IPS-15b (cell line): ENCODE measurements at regions not wholly inside any gene's neighbourhood (a gene's known extent, or its start where the extent isn't known, plus 50 kb on each side); places are given as distances from the start of the nearest gene placed in this dataset.

Experiments
- H3K27me3 ChIP-seq: one replicate; pipeline ENCODE4 v1.6.1; 2013; ENCODE audit warnings: low read length; ENCODE audit not compliant: control insufficient read depth, insufficient read depth
- H3K36me3 ChIP-seq: one replicate; pipeline ENCODE4 v1.6.1; 2013; ENCODE audit warnings: low read length; ENCODE audit not compliant: control insufficient read depth, insufficient read depth
- H3K4me1 ChIP-seq: one replicate; pipeline ENCODE4 v1.6.1; 2013; ENCODE audit warnings: mild to moderate bottlenecking, low read length; ENCODE audit not compliant: control insufficient read depth, insufficient read depth
- H3K4me3 ChIP-seq: one replicate; pipeline ENCODE4 v1.5.1; 2013; ENCODE audit warnings: low read depth, low read length
- H3K9ac ChIP-seq: one replicate; pipeline ENCODE4 v1.6.1; 2013; ENCODE audit warnings: low read depth, mild to moderate bottlenecking, low read length
- H3K9me3 ChIP-seq: one replicate; pipeline ENCODE4 v1.6.1; 2013; ENCODE audit warnings: mild to moderate bottlenecking, low read length; ENCODE audit not compliant: control insufficient read depth, insufficient read depth

DNA sequence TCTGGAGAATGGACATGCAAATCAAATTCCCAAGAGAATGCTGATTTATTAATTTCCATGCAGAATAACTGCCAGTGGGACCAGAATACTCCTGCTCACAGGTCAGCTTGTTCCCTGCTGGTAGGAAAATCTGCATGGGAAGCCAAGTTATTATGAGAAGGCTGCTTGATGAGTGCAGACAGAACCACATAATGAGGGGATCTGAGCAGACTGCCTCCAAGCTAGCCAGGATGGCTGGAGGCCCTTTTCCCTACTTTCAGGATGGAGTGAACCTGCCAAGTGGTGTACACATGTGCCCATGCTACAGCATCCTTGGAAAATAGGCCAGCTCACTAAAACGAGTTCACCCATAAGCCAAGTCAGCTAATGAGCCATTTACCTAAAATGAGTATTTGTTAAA is 55.2 kb upstream of the ZBED5 start:
- Histone ChIP-seq H3K4me1 (peaks cover 4% of the 10 kb centered on the region), H3K36me3 (no peaks in the 10 kb centered on the region), H3K9me3 (peaks cover 4% of the 10 kb centered on the region), H3K9ac (no peak overlapping the region), H3K4me3 (no peak overlapping the region), H3K27me3 (no peaks in the 10 kb centered on the region)

DNA sequence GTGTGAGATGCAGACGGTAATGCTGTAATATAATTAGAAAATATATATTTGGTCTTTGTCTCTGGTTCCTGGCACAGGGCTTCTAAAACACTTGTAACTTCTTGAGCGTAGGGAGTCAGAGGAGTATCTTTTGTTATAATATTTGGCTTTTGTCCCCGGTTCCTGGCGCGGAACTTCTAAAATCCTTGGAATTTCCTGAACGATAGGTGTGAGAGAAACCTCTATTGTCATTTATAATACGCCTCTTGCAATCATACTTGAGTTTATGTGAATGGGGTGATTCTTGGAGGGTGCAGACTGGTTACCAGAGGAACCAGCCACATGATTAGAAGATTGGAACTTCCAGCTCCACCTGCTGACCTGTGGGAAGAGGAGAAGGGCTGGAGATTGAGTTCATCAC is 54.1 kb upstream of the ZBED5 start:
- no peaks in the 10 kb centered on the region for H3K9me3 ChIP-seq
- H3K36me3 ChIP-seq, result no peaks in the 10 kb centered on the region
- peaks cover 4% of the 10 kb centered on the region for H3K4me1 ChIP-seq
- H3K9ac ChIP-seq, result no peak overlapping the region
- no peak overlapping the region for H3K4me3 ChIP-seq
- no peaks in the 10 kb centered on the region for H3K27me3 ChIP-seq

DNA sequence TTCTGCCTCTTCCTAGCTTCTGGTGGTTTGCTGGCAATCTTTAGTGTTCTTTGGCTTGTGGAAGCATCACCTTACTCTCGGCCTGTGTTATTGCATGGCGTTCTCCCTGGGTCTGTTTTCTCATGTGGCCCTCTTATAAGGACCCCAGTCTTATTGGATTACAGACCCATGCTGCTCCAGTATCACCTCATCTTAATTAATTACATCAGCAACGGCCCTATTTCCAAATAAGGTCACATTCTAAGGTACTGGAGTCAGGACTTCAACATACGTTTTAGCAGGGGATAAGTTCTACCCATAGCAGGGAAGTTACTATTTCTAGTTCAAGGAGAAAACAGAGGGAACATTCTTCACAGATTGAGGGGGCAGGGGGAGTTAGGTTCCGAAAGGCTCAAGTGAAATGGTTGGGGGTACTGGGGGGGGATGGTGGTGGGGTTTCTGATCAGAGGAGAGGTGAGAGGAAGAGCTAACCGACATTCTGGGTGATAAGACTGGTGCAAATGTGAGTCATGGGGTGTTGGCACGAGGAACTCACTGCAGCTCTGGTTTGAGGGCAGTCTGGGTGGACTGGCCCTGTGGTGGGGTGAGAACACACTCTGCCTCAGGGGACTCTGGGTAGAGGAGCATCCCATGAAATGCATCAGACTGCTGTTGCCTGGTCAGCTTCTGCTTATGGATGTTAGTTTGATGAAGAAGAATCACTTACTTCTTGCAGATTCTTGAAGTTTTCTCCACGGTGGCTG is 51.5 kb upstream of the ZBED5 start:
- peaks cover 4% of the 10 kb centered on the region for H3K4me1 ChIP-seq
- no peaks in the 10 kb centered on the region for H3K9me3 ChIP-seq
- no peak overlapping the region for H3K4me3 ChIP-seq
- no peak overlapping the region for H3K9ac ChIP-seq
- no peaks in the 10 kb centered on the region for H3K36me3 ChIP-seq
- no peaks in the 10 kb centered on the region for H3K27me3 ChIP-seq

DNA sequence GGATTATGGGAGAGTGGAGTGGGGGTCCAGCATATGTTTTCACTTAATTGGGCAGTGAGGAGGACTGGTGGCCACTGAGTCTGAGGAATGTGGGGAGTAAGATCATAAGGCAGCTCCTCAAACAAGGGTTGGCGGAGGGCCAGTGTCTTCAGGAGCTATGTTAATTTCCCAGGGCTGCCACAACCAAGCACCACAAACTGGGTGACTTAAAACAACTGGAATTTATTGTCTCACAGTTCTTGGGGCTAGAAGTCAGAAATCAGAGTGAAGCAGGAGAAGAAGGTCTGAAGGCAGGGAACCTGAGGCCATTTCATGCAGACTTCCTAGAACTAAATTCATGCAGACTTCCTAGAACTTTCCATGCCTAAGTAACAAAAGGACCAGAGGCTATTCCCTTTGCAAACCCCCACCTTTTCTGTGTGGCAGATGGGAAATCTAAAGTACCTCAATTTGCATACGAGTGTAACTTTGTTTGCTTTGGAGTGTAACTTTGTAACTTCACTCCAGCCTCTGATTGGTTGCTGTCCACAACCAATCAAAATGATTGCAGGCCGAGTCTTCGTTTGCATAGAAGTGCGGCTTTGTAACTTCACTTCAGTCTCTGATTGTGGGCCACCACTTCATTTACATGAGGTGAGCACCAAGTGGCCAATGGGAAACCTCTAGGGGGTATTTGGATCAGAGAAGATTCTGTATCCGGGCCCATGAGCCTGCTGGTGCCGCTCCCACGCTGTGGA is 50.5 kb upstream of the ZBED5 start:
- Histone ChIP-seq H3K36me3 (no peaks in the 10 kb centered on the region), H3K9me3 (no peaks in the 10 kb centered on the region), H3K4me1 (peaks cover 4% of the 10 kb centered on the region), H3K27me3 (no peaks in the 10 kb centered on the region), H3K4me3 (no peak overlapping the region), H3K9ac (no peak overlapping the region)
